ENCODE measurements at regions not wholly inside any gene's neighbourhood (a gene's known extent, or its start where the extent isn't known, plus 50 kb on each side); places are given as distances from the start of the nearest gene placed in this dataset.

DNA sequence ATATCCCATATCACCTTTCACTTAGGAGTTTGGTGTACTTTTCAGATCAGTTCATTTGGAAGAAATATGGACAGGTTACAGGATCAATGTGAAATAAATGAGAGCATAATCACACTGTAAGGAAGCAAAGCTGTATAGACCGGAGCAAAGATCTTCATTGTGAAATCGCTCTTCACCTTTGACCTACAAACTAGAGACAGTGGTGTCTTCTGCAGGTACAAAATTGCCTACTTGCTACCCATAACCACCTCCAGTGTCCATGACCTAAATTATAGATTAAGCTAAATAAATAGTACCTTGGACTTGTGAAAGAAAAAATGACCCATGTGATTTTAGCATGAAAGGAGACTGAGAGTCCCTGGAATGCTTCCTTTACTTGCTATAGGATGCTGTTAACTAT, 379.5 kb upstream of the SUCLG2 start:
- no peak for DNase-seq

DNA sequence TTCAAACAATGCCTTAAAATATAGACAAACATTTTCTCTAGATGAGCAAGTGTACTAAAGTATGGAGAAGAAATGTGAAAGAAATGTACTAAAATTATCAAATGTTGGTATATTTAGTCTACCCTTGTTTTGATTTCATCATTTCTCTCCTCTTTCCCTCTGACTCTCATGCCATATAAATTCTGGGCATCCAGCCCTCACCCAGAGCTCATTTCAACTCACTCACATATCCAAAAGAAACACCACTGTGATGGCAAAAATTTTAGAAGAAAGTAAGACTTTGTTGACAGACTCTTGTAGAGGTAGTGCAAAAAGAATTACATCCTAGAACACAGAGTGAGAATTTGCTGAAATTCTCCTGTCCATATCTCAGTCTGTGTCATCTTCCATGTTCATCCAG, 377.8 kb upstream of the SUCLG2 start:
- no peak for DNase-seq

GRCh38 chr3:68025189-68025588, 370.8 kb upstream of the SUCLG2 start:
- no peak for DNase-seq

- DNase-seq, result no peak
Observed at GRCh38 chr3:68019876-68020275, 365.5 kb upstream of the SUCLG2 start.

DNA sequence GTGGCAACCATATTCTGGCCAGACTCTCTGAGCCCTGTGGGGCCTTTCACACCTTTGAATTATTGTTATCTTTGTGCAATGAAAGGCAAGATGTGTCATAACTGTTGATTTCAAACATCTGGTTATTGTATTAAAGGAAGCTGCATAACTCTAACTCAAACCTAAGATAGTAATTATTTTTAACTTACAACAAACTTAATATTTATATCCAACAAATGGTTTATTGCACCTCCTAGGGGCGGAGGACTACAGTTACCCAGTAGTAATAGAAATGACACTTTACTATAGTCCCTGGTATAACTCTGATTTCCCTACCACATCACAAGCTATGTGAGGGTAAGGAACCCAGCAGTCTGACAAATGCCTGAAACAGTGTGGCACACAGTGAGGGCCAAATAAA, 363.9 kb upstream of the SUCLG2 start:
- DNase-seq, result no peak

DNA sequence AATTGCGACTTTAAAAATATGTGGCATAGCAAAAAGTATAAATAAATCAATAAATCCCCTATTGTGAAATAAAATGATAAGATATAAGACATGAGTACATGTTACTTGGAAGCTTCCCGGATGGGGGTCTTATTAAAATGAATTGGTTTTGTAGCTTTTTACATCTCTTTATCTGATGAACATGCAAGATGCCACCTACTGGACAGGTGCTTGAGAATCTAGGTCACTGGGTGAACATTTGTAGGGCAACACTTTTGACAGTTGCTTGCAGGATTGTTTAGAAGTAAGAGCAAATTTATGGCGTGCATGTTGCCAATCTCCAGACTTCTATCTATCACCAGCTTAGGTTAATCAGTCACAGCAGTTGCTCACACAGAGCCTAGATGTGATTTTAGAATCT, 362.7 kb upstream of the SUCLG2 start:
- DNase-seq, result no peak

GRCh38 chr3:68009900-68010299, 355.5 kb upstream of the SUCLG2 start:
- DNase-seq, result no peak

- DNase-seq, result peak; percentile 35
Observed at GRCh38 chr3:68007621-68008226, 353.3 kb upstream of the SUCLG2 start.

GRCh38 chr3:68006646-68007045, 352.2 kb upstream of the SUCLG2 start:
- no peak for DNase-seq

- no peak for DNase-seq
Observed at GRCh38 chr3:68004091-68004490, 349.7 kb upstream of the SUCLG2 start.

DNA sequence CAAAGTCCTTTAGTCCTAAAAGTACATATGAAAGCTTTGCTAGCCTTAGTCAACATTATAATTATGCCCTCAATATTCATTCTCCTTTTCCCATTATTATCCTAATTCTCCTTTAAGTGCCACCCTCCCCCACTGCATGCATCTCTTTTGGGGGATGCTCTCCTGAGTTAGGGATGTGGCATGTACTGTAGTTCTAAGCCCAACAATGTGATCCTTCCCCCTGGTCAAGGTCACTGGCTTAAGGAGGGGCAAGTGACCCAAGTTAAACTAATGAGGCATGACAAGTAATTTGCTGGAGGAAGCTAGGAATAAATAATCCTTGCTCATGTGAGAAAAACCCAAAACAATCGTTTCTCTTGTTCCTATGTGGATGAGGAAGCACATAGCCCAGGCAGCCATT, 343.9 kb upstream of the SUCLG2 start:
- no peak for DNase-seq

DNA sequence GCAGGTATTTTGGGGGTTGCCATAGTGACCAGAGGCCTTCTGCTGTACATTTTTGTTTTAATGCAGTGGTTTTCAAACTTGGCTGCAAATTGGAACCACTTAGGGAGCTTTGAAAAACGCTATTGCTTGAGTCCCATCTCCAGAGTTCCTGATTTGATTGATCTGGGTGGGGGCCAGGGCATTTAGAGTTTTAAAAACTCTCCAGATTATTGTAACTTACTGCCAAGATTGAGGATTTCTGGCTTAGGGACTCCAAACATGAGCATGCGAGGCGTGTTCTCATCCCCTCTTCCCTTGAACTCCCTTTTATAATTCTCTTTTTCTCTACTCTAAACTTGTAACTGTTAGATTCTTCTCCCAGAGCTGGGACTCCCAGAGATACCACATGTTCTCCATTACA, 340.8 kb upstream of the SUCLG2 start:
- DNase-seq, result no peak

- no peak for DNase-seq
Observed at GRCh38 chr3:67986706-67987105, 332.3 kb upstream of the SUCLG2 start.

- no peak for DNase-seq
Observed at GRCh38 chr3:67983166-67983565, 328.8 kb upstream of the SUCLG2 start.

GRCh38 chr3:67981077-67981476, 326.7 kb upstream of the SUCLG2 start:
- no peak for DNase-seq

DNA sequence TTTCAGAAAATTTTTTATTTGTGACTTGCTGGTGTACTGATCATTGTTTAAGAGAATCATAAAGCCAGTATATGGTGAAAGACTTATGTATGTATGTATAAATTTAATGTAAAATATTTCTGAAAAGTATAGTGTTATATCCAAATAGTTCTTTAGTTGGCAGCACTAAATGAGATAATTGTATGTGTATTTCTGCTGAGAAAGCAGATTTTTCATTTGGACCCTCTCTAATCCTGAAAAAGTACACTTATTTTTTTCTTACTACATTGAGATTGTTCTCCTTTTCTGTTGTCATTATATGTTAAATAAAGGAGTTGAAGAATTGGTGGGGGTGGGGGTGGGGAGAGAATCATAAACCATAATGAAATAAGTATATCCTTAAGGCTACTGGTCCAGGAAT, 324.9 kb upstream of the SUCLG2 start:
- DNase-seq, result no peak

DNA sequence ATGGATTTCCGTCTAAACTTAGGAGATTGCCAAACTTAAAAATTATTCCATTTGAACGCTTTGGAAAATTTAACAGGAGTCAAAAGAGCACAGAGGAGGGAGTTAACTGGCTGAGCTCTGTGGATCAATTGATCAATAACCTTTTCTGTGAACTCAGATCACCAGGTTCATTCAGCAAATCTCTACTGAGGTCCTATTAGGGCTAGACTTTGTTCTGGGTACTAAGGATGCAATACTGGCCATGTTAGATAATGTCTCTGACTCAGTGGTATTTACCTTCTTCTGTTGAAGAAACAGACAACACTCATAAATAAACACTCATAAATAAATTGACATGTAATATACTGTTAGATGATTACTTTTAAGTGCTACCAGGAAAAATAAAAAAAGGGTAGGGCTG, 323.4 kb upstream of the SUCLG2 start:
- no peak for DNase-seq

- no peak for DNase-seq
Observed at GRCh38 chr3:67976663-67977062, 322.3 kb upstream of the SUCLG2 start.

DNA sequence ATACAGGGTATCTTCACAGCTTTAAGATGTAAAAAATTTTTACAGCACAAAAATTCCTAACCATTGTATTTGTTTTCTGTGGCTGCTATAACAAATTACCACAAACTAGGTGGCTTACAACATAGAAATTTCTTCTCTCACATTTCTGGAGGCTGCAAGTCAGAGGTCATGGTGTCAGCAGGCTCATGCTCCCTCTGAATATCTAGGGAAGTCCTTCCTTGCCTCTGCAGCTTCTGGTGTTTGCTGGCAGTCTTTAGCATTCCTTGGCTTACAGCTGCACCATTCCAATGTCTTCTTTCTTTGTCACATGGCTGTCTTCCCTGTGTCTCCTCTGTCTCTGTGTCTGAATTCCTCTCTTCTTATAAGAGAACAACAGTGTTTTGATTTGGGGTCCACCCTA, 310.2 kb upstream of the SUCLG2 start:
- DNase-seq, result no peak

- DNase-seq, result no peak
Observed at GRCh38 chr3:67957268-67957667, 302.9 kb upstream of the SUCLG2 start.

- peak; percentile 57 for DNase-seq
Observed at GRCh38 chr3:67947808-67948508, 293.5 kb upstream of the SUCLG2 start.

DNA sequence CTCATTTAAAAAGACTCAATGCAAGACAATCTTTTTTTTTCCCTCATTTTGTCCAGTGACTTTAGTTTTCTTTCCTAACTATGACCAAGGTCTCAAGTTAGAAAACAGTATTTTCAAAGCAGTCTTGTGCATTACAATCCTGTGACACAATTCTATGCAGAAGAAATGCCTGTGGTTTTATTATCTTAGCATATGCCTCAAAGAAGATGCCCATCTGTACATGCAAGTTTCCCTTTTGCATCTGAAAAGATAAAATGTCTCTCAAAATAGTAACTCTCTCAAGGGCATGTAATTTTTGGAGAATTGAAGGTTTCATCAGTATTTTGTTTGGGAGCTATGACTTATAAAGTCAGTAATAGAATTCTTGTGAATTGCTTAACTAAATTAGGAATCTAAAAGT, 292.0 kb upstream of the SUCLG2 start:
- DNase-seq, result no peak

DNA sequence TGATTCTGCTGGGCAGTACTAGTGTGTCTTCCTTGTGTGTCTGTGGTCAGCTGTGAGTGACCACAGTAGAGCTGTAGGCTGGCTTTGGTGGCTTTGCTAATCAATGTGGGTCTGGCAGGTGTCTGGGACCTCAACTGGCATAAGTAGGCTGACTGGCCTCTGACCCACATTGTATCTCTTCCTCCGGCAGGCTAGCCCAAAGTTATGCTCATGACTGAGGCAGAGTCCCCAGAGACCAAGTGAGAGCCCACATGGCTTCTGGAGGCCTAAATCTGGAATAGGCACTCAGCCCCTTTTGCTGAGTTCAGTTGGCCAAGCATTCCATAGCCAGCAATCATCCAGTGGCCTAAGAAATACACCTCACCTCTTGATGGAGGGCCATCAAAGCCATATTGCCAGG, 289.1 kb upstream of the SUCLG2 start:
- DNase-seq, result no peak

DNA sequence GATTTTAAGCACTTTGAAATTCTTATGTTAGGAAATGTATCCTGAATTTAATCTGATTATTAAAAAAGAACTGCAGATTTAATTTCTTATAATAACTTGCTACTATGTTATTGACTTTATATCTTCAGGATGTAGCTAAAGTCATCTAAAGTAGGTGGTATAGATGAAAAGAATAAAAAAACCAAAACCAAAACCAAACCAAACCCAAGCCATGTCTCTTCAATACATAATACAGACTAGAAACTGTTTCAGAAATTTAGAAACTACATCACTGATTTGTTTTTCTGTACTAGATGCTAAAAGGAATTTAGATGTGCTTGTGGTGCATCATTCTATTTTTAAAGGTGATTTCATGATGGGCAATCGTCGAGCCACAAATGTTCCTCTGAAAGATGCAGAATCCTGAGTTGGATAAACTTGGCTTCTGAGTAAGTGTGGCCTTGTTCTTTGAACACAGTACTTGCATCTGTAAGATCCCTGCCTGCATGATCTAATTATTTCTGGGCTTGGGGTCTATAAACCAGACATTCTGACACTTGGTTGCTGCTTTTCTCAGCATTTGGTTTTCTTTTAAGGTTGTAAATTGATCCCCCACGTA, 287.1 kb upstream of the SUCLG2 start:
- no peak for DNase-seq
